Uterus (tissue), 2 donors: ENCODE measurements at regions not wholly inside any gene's neighbourhood (a gene's known extent, or its start where the extent isn't known, plus 50 kb on each side); places are given as distances from the start of the nearest gene placed in this dataset.

Experiments used
- POLR2A ChIP-seq, 2 donors: fragments of 450-650 bp; IDR thresholded peaks; one replicate each; pipeline ENCODE4 v1.6.1; 2016; ENCODE audit warnings: antibody characterized with exemption in 2 of 2, mild to moderate bottlenecking in 1 of 2, moderate library complexity in 1 of 2
- TF ChIP-seq, protein P1 (sequence below), 4 experiments: fragments of 200-600 bp in 2 of 4; fragments of 450-650 bp in 2 of 4; sonication (generic) in 2 of 4; IDR thresholded peaks; one replicate each; pipeline ENCODE4 v1.5.1; 2016 to 2019; ENCODE audit warnings: antibody characterized with exemption in 4 of 4, mild to moderate bottlenecking in 2 of 4, moderate library complexity in 1 of 4

DNA sequence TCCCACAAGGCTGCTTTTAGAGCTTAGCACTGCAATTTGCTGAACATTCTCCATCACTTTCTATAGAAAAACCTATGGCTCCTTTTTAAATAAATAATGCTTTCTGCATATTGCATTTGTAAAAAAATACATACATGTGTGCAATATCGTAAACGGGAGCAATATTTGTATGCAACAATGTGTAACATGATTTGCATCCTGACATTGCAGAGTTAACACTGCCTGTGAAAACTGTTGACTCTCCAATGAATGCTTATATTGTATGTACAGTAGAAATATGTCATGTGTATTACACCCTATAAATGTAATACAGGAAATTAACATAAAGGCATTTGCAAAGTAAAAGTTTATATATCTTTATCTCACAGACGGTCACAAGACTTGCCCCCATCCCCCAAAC is 135.0 kb upstream of the PIEZO2 start:
- TF ChIP-seq, protein P1, sequence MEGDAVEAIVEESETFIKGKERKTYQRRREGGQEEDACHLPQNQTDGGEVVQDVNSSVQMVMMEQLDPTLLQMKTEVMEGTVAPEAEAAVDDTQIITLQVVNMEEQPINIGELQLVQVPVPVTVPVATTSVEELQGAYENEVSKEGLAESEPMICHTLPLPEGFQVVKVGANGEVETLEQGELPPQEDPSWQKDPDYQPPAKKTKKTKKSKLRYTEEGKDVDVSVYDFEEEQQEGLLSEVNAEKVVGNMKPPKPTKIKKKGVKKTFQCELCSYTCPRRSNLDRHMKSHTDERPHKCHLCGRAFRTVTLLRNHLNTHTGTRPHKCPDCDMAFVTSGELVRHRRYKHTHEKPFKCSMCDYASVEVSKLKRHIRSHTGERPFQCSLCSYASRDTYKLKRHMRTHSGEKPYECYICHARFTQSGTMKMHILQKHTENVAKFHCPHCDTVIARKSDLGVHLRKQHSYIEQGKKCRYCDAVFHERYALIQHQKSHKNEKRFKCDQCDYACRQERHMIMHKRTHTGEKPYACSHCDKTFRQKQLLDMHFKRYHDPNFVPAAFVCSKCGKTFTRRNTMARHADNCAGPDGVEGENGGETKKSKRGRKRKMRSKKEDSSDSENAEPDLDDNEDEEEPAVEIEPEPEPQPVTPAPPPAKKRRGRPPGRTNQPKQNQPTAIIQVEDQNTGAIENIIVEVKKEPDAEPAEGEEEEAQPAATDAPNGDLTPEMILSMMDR (IDR thresholded peaks at IDR 0.05) = no peak
- no peak for TF ChIP-seq POLR2A (IDR thresholded peaks at IDR 0.05)
